GM12878 (cell line): ENCODE measurements at regions not wholly inside any gene's neighbourhood (a gene's known extent, or its start where the extent isn't known, plus 50 kb on each side); places are given as distances from the start of the nearest gene placed in this dataset.

Experiments used
- ATAC-seq: fragments of 200-7000 bp; cut with Tn5 transposase; 3 replicates; pipeline ENCODE4 v1.9.1; 2020; ENCODE audit warnings: mild to moderate bottlenecking, moderate library complexity
- BruUV-seq: library from RNA; stranded (reverse); fragments of 400-500 nt; replicated peaks from 2 replicates; lab custom pipeline; 2021; lab: Mats Ljungman, UMichigan
- CTCF ChIA-PET: fragments of 300-600 bp; sonication (Branson Sonifier 250); formaldehyde crosslinking; extraction: SDS; loops from one replicate; lab custom pipeline; 2021; ENCODE audit warnings: inconsistent platforms; lab: Yijun Ruan, JAX
- POLR2A ChIA-PET: fragments of 350-600 bp; formaldehyde crosslinking; extraction: SDS; loops from one replicate; lab custom pipeline; 2021; ENCODE audit warnings: inconsistent platforms; lab: Charles Lee
- RAD21 ChIA-PET: fragments of 300-600 bp; sonication (Branson Sonifier 250); formaldehyde crosslinking; loops from one replicate; lab custom pipeline; 2023; ENCODE audit warnings: antibody characterized with exemption; ENCODE audit not compliant: unreplicated experiment; lab: Charles Lee
- SMC1A ChIA-PET: fragments of 300-600 bp; sonication (Branson Sonifier 250); formaldehyde crosslinking; loops from one replicate; lab custom pipeline; 2023; ENCODE audit not compliant: unreplicated experiment, uncharacterized antibody; lab: Charles Lee
- DNase-seq: peaks from one replicate; pipeline ENCODE4 v3.0.0-alpha.2; 2011; ENCODE audit warnings: low read depth, low spot score
- FAIRE-seq: peaks from 3 replicates; lab custom pipeline; 2011; peaks lifted over from hg19 to GRCh38; lab: Jason Lieb, UNC
- H2AFZ ChIP-seq: 2 replicates; pipeline ENCODE4 v1.6.0; 2011; ENCODE audit warnings: low read depth, low read length, control low read depth; ENCODE audit not compliant: control insufficient read depth
- H3K27ac ChIP-seq: 2 replicates; pipeline ENCODE4 v1.5.1; 2011; ENCODE audit warnings: control low read depth; ENCODE audit not compliant: control insufficient read depth, insufficient read depth
- H3K27me3 ChIP-seq, 2 experiments: replicated peaks in 1 of 2; 2 replicates each; pipeline versions ENCODE4 v1.6.0 to v1.6.1; 2011; ENCODE audit warnings: low read length in 1 of 2; ENCODE audit not compliant: control insufficient read depth in 2 of 2, insufficient read depth in 2 of 2
- H3K36me3 ChIP-seq, 2 experiments: 2 replicates each; pipeline ENCODE4 v1.5.1; 2011; ENCODE audit warnings: low read length in 1 of 2; ENCODE audit not compliant: control insufficient read depth in 2 of 2, insufficient read depth in 2 of 2
- H3K4me1 ChIP-seq: 2 replicates; pipeline ENCODE4 v1.6.1; 2011; ENCODE audit warnings: mild to moderate bottlenecking, low read length, moderate library complexity, mixed read lengths; ENCODE audit not compliant: control insufficient read depth, insufficient read depth
- H3K4me2 ChIP-seq: 2 replicates; pipeline ENCODE4 v1.6.0; 2011; ENCODE audit warnings: control low read depth; ENCODE audit not compliant: control insufficient read depth, insufficient read depth
- H3K4me3 ChIP-seq: fragments of 200-600 bp; sonication (generic); 2 replicates; pipeline ENCODE4 v1.5.1; 2016
- H3K79me2 ChIP-seq: 2 replicates; pipeline ENCODE4 v1.6.0; 2011; ENCODE audit warnings: low read length; ENCODE audit not compliant: control insufficient read depth, insufficient read depth
- H3K9ac ChIP-seq: 2 replicates; pipeline ENCODE4 v1.8.0; 2011; ENCODE audit warnings: low read length, control low read depth, mixed read lengths; ENCODE audit not compliant: control insufficient read depth, insufficient read depth
- H3K9me3 ChIP-seq: replicated peaks from 3 replicates; pipeline ENCODE4 v1.5.1; 2011; ENCODE audit warnings: mild to moderate bottlenecking, low read length; ENCODE audit not compliant: control insufficient read depth, insufficient read depth
- H4K20me1 ChIP-seq: 2 replicates; pipeline ENCODE4 v1.6.0; 2011; ENCODE audit not compliant: control insufficient read depth, insufficient read depth
- ATF7 ChIP-seq: fragments of 450-650 bp; IDR thresholded peaks from 2 replicates; pipeline ENCODE4 v1.6.1; 2016; ENCODE audit warnings: low read depth, mild to moderate bottlenecking
- BMI1 ChIP-seq: fragments of 450-650 bp; IDR thresholded peaks from 2 replicates; pipeline ENCODE4 v1.6.1; 2016; ENCODE audit warnings: mild to moderate bottlenecking, moderate library complexity, borderline replicate concordance
- CHD1 ChIP-seq: IDR thresholded peaks from 2 replicates; pipeline ENCODE4 v1.6.1; 2012; ENCODE audit warnings: low read depth, low read length, improper control_type of control experiment
- CTCF ChIP-seq, 3 experiments: IDR thresholded peaks in 2 of 3; conservative IDR thresholded peaks in 1 of 3; 2 replicates each; pipeline ENCODE4 v1.5.1; 2011; ENCODE audit warnings: low read depth in 3 of 3, low read length in 3 of 3, mild to moderate bottlenecking in 3 of 3, control low read depth in 2 of 3, moderate library complexity in 2 of 3, inconsistent platforms in 1 of 3, mixed read lengths in 1 of 3; ENCODE audit not compliant: control insufficient read depth in 2 of 3, insufficient read depth in 1 of 3; ENCODE audit errors: extremely low read depth in 1 of 3
- ETV6 ChIP-seq, 2 experiments: fragments of 450-650 bp in 1 of 2; IDR thresholded peaks in 1 of 2; conservative IDR thresholded peaks in 1 of 2; 2 replicates each; pipeline ENCODE4 v1.6.1; 2014; ENCODE audit warnings: antibody characterized with exemption in 1 of 2, borderline replicate concordance in 1 of 2, low read depth in 1 of 2, mild to moderate bottlenecking in 1 of 2, moderate library complexity in 1 of 2
- FOXM1 ChIP-seq: IDR thresholded peaks from 2 replicates; pipeline ENCODE4 v1.6.1; 2012; ENCODE audit warnings: low read depth, mild to moderate bottlenecking, inconsistent platforms, low read length, moderate library complexity
- HCFC1 ChIP-seq: fragments of 150-350 bp; IDR thresholded peaks from 2 replicates; pipeline ENCODE4 v1.6.1; 2014; ENCODE audit warnings: low read length
- IKZF2 ChIP-seq, 2 experiments: fragments of 450-650 bp; IDR thresholded peaks; 2 replicates each; pipeline ENCODE4 v1.6.1; 2017; ENCODE audit warnings: mild to moderate bottlenecking in 2 of 2, moderate library complexity in 2 of 2
- IRF3 ChIP-seq: fragments of 450-650 bp; IDR thresholded peaks from 2 replicates; pipeline ENCODE4 v1.6.1; 2014; ENCODE audit warnings: mild to moderate bottlenecking
- LARP7 ChIP-seq: fragments of 450-650 bp; IDR thresholded peaks from 2 replicates; pipeline ENCODE4 v1.6.1; 2017; ENCODE audit warnings: mild to moderate bottlenecking
- MTA3 ChIP-seq: IDR thresholded peaks from 2 replicates; pipeline ENCODE4 v1.6.1; 2012; ENCODE audit warnings: low read length, inconsistent platforms, borderline replicate concordance
- NRF1 ChIP-seq: conservative IDR thresholded peaks from 2 replicates; pipeline ENCODE4 v1.6.1; 2011; ENCODE audit warnings: mild to moderate bottlenecking, low read depth, low read length, improper control_type of control experiment
- PAX5 ChIP-seq: IDR thresholded peaks from 2 replicates; pipeline ENCODE4 v1.6.1; 2011; ENCODE audit warnings: low read depth, low read length, borderline replicate concordance
- SRF ChIP-seq, 2 experiments: IDR thresholded peaks; 2 replicates each; pipeline ENCODE4 v1.6.1; 2011; ENCODE audit warnings: low read depth in 2 of 2, low read length in 2 of 2, mild to moderate bottlenecking in 1 of 2, moderate library complexity in 1 of 2
- TAF1 ChIP-seq: IDR thresholded peaks from 2 replicates; pipeline ENCODE4 v1.6.1; 2011; ENCODE audit warnings: mild to moderate bottlenecking, low read depth, low read length, borderline replicate concordance
- TCF3 ChIP-seq: IDR thresholded peaks from 2 replicates; pipeline ENCODE4 v1.6.1; 2012; ENCODE audit warnings: low read depth, mild to moderate bottlenecking, low read length, borderline replicate concordance; ENCODE audit not compliant: insufficient read depth
- ZNF274 ChIP-seq: IDR thresholded peaks from one replicate; pipeline ENCODE4 v1.8.0; 2011; ENCODE audit not compliant: insufficient read length, insufficient read depth
- in situ Hi-C: fragments of 300-500 bp; cut with MboI; formaldehyde crosslinking; loops from 9 replicates; pipeline ENCODE4 v1.14.3; 2018; ENCODE audit warnings: mixed read lengths
- intact Hi-C: fragments of 100-400 bp; cut with micrococcal nuclease; formaldehyde crosslinking; loops from one replicate; pipeline ENCODE4 v1.14.2; 2022; ENCODE audit not compliant: unreplicated experiment

GRCh38 chr12:58025431-58025830 lies 84.1 kb downstream of the ATP23 start:
- H3K4me3 ChIP-seq: no peak overlapping the region
- ChIA-PET SMC1A (no interaction called here), CTCF (no interaction called here), POLR2A (no interaction called here), RAD21 (no interaction called here)
- DNase-seq: no peak
- H3K27me3 ChIP-seq: no peaks in the 10 kb centered on the region
- TF ChIP-seq CTCF (IDR thresholded peaks at IDR 0.05 in 2 of 3, conservative IDR thresholded peaks at IDR 0.05 in 1 of 3; ENCODE audit: control insufficient read depth in 2 of 3, extremely low read depth in 1 of 3, insufficient read depth in 1 of 3, low read depth in 3 of 3, low read length in 3 of 3): no peak
- TF ChIP-seq ETV6 (conservative IDR thresholded peaks at IDR 0.05 in 1 of 2, IDR thresholded peaks at IDR 0.05 in 1 of 2; ENCODE audit: borderline replicate concordance in 1 of 2, low read depth in 1 of 2): no peak
- TF ChIP-seq IRF3: no peak
- FAIRE-seq: no peak
- H3K4me2 ChIP-seq: no peak overlapping the region
- no peak overlapping the region for H3K27ac ChIP-seq
- H3K4me1 ChIP-seq: no peaks in the 10 kb centered on the region
- H3K79me2 ChIP-seq: no peaks in the 10 kb centered on the region
- no peaks in the 10 kb centered on the region for H3K9me3 ChIP-seq
- no TSS peak for BruUV-seq
- H3K9ac ChIP-seq: no peak overlapping the region
- no peaks in the 10 kb centered on the region for H3K36me3 ChIP-seq
- no peaks in the 10 kb centered on the region for H4K20me1 ChIP-seq
- in situ Hi-C loops (no loop called here), intact Hi-C loops (no loop called here)
- no peak overlapping the region for H2AFZ ChIP-seq
- ATAC-seq: no peak

- CTCF ChIA-PET: no interaction called here
- no TSS peak for BruUV-seq
- intact Hi-C loops (no loop called here), in situ Hi-C loops (no loop called here)
- H3K9me3 ChIP-seq: no peaks in the 10 kb centered on the region
- no peaks in the 10 kb centered on the region for H3K79me2 ChIP-seq
- no peak overlapping the region for H3K4me2 ChIP-seq
- RAD21 ChIA-PET: no interaction called here
- no peak overlapping the region for H3K9ac ChIP-seq
- no peak for FAIRE-seq
- no peak for ATAC-seq
- H3K27ac ChIP-seq: no peak overlapping the region
- no peak overlapping the region for H2AFZ ChIP-seq
- H3K4me3 ChIP-seq: no peak overlapping the region
- H3K4me1 ChIP-seq: no peaks in the 10 kb centered on the region
- H3K27me3 ChIP-seq: no peaks in the 10 kb centered on the region
- no peaks in the 10 kb centered on the region for H3K36me3 ChIP-seq
- no peak for DNase-seq
- POLR2A ChIA-PET: no interaction called here
- H4K20me1 ChIP-seq: no peaks in the 10 kb centered on the region
- SMC1A ChIA-PET: interaction anchor here (0.6 kb wide), 1 partner anchor 43 kb away, joined by 4 read pairs; no protein-coding TSS in a partner anchor
- TF ChIP-seq IKZF2 (IDR thresholded peaks at IDR 0.05) (no peak), PAX5 (no peak), TAF1 (no peak), ATF7 (no peak), LARP7 (no peak), CHD1 (no peak), TCF3 (no peak), FOXM1 (no peak), NRF1 (no peak), SRF (IDR thresholded peaks at IDR 0.05; ENCODE audit: low read depth in 2 of 2, low read length in 2 of 2) (no peak), ZNF274 (no peak), BMI1 (no peak), HCFC1 (no peak), MTA3 (no peak)
These were observed 85.1 kb downstream of the ATP23 start for GRCh38 chr12:58026426-58026825.
